HEK293 (cell line): ENCODE measurements at regions not wholly inside any gene's neighbourhood (a gene's known extent, or its start where the extent isn't known, plus 50 kb on each side); places are given as distances from the start of the nearest gene placed in this dataset.

Experiments
- CTCF ChIA-PET: fragments of 350-600 bp; formaldehyde crosslinking; extraction: SDS; loops from one replicate; lab custom pipeline; 2021; ENCODE audit warnings: antibody characterized with exemption; lab: Yijun Ruan, JAX
- POLR2A ChIA-PET: fragments of 300-600 bp; formaldehyde crosslinking; extraction: SDS; loops from one replicate; lab custom pipeline; 2020; ENCODE audit warnings: antibody characterized with exemption, inconsistent platforms; lab: Yijun Ruan, JAX
- H3K27ac ChIP-seq: fragments of 200-500 bp; sonication (Bioruptor generic); 2 replicates; pipeline ENCODE4 v1.5.1; 2014; ENCODE audit warnings: low read depth, low read length, control low read depth, inconsistent platforms; ENCODE audit errors: extremely low read depth
- H3K36me3 ChIP-seq, 2 experiments: fragments of 200-500 bp in 1 of 2; sonication (Bioruptor generic) in 1 of 2; 1 replicate in 1 of 2; 2 replicates in 1 of 2; pipeline ENCODE4 v1.5.1; 2014 to 2017; ENCODE audit warnings: inconsistent platforms in 2 of 2, low read length in 2 of 2; ENCODE audit not compliant: control insufficient read depth in 2 of 2, insufficient read depth in 1 of 2
- H3K4me1 ChIP-seq: fragments of 200-500 bp; sonication (Bioruptor generic); 2 replicates; pipeline ENCODE4 v1.5.1; 2014; ENCODE audit warnings: mild to moderate bottlenecking, low read length, inconsistent platforms; ENCODE audit not compliant: control insufficient read depth, insufficient read depth
- H3K4me3 ChIP-seq: 2 replicates; pipeline ENCODE4 v1.5.1; 2011; ENCODE audit warnings: low read depth, mild to moderate bottlenecking, control low read depth, low read length, moderate library complexity
- H3K9me3 ChIP-seq: fragments of 200-500 bp; sonication (Bioruptor generic); 2 replicates; pipeline ENCODE4 v1.5.1; 2014; ENCODE audit warnings: low read depth, low read length, inconsistent platforms; ENCODE audit not compliant: control insufficient read depth, insufficient read depth
- BCL11B ChIP-seq: fragments of 450-650 bp; formaldehyde crosslinking; IDR thresholded peaks from 2 replicates; pipeline ENCODE4 v1.5.1; 2016; ENCODE audit warnings: low read depth, missing biosample characterization, missing genetic modification characterization
- GFI1B ChIP-seq: fragments of 450-650 bp; formaldehyde crosslinking; IDR thresholded peaks from 2 replicates; pipeline ENCODE4 v1.5.1; 2016; ENCODE audit warnings: missing biosample characterization, missing genetic modification characterization
- GLI4 ChIP-seq: fragments of 450-650 bp; formaldehyde crosslinking; IDR thresholded peaks from 2 replicates; pipeline ENCODE4 v1.5.1; 2016; ENCODE audit warnings: missing biosample characterization, missing genetic modification characterization
- KLF1 ChIP-seq: fragments of 450-650 bp; formaldehyde crosslinking; IDR thresholded peaks from 2 replicates; pipeline ENCODE4 v1.5.1; 2016; ENCODE audit warnings: missing biosample characterization, missing genetic modification characterization
- MEIS1 ChIP-seq: sonication (generic); formaldehyde crosslinking; IDR thresholded peaks from 2 replicates; pipeline ENCODE4 v1.8.1; 2022; ENCODE audit warnings: missing genetic modification reagents, mild to moderate bottlenecking, borderline replicate concordance
- OSR2 ChIP-seq: fragments of 450-650 bp; formaldehyde crosslinking; IDR thresholded peaks from 2 replicates; pipeline ENCODE4 v1.5.1; 2016; ENCODE audit warnings: missing biosample characterization, missing genetic modification characterization
- PRDM6 ChIP-seq: fragments of 450-650 bp; formaldehyde crosslinking; IDR thresholded peaks from 2 replicates; pipeline ENCODE4 v1.5.1; 2017; ENCODE audit warnings: missing biosample characterization, missing genetic modification characterization
- RBAK ChIP-seq: fragments of 450-650 bp; formaldehyde crosslinking; IDR thresholded peaks from 2 replicates; pipeline ENCODE4 v1.5.1; 2016; ENCODE audit warnings: missing biosample characterization, missing genetic modification characterization
- SETDB1 ChIP-seq: IDR thresholded peaks from one replicate; pipeline ENCODE4 v1.6.1; 2017; ENCODE audit warnings: mild to moderate bottlenecking, low read length, moderate library complexity, mixed read lengths; ENCODE audit not compliant: insufficient read length
- SP3 ChIP-seq: fragments of 450-650 bp; formaldehyde crosslinking; IDR thresholded peaks from 2 replicates; pipeline ENCODE4 v1.5.1; 2016; ENCODE audit warnings: missing biosample characterization, missing genetic modification characterization
- YY2 ChIP-seq: fragments of 450-650 bp; formaldehyde crosslinking; IDR thresholded peaks from 2 replicates; pipeline ENCODE4 v1.5.1; 2016; ENCODE audit warnings: missing biosample characterization, missing genetic modification characterization
- ZBTB10 ChIP-seq: fragments of 450-650 bp; formaldehyde crosslinking; IDR thresholded peaks from 2 replicates; pipeline ENCODE4 v1.5.1; 2016; ENCODE audit warnings: missing biosample characterization, missing genetic modification characterization
- ZBTB8A ChIP-seq: fragments of 450-650 bp; formaldehyde crosslinking; IDR thresholded peaks from 2 replicates; pipeline ENCODE4 v1.5.1; 2016; ENCODE audit warnings: missing biosample characterization, missing genetic modification characterization
- ZFP41 ChIP-seq: fragments of 450-650 bp; formaldehyde crosslinking; IDR thresholded peaks from 2 replicates; pipeline ENCODE4 v1.5.1; 2016; ENCODE audit warnings: missing biosample characterization, missing genetic modification characterization, borderline replicate concordance
- ZNF169 ChIP-seq: fragments of 450-650 bp; formaldehyde crosslinking; IDR thresholded peaks from 2 replicates; pipeline ENCODE4 v1.5.1; 2016; ENCODE audit warnings: missing biosample characterization, missing genetic modification characterization
- ZNF221 ChIP-seq: fragments of 450-650 bp; formaldehyde crosslinking; IDR thresholded peaks from 2 replicates; pipeline ENCODE4 v1.5.1; 2017; ENCODE audit warnings: missing biosample characterization, missing genetic modification characterization, borderline replicate concordance
- ZNF223 ChIP-seq: fragments of 450-650 bp; formaldehyde crosslinking; IDR thresholded peaks from 2 replicates; pipeline ENCODE4 v1.5.1; 2016; ENCODE audit warnings: missing biosample characterization, missing genetic modification characterization
- ZNF248 ChIP-seq: fragments of 450-650 bp; formaldehyde crosslinking; IDR thresholded peaks from 2 replicates; pipeline ENCODE4 v1.5.1; 2017; ENCODE audit warnings: missing biosample characterization, missing genetic modification characterization
- ZNF266 ChIP-seq: fragments of 450-650 bp; formaldehyde crosslinking; IDR thresholded peaks from 2 replicates; pipeline ENCODE4 v1.5.1; 2016; ENCODE audit warnings: missing biosample characterization, missing genetic modification characterization, low read depth
- ZNF324 ChIP-seq: fragments of 450-650 bp; formaldehyde crosslinking; IDR thresholded peaks from 2 replicates; pipeline ENCODE4 v1.5.1; 2016; ENCODE audit warnings: missing biosample characterization, missing genetic modification characterization
- ZNF37A ChIP-seq: fragments of 450-650 bp; IDR thresholded peaks from 2 replicates; pipeline ENCODE4 v1.5.1; 2018; ENCODE audit warnings: missing biosample characterization, missing genetic modification characterization
- ZNF416 ChIP-seq: fragments of 450-650 bp; formaldehyde crosslinking; IDR thresholded peaks from 2 replicates; pipeline ENCODE4 v1.5.1; 2016; ENCODE audit warnings: missing biosample characterization, missing genetic modification characterization
- ZNF513 ChIP-seq: fragments of 450-650 bp; IDR thresholded peaks from 2 replicates; pipeline ENCODE4 v1.5.1; 2018; ENCODE audit warnings: missing biosample characterization, missing genetic modification characterization
- ZNF530 ChIP-seq: fragments of 450-650 bp; formaldehyde crosslinking; IDR thresholded peaks from 2 replicates; pipeline ENCODE4 v1.5.1; 2016; ENCODE audit warnings: low read depth, missing biosample characterization, missing genetic modification characterization
- ZNF548 ChIP-seq: fragments of 450-650 bp; formaldehyde crosslinking; IDR thresholded peaks from 2 replicates; pipeline ENCODE4 v1.5.1; 2016; ENCODE audit warnings: missing biosample characterization, missing genetic modification characterization
- ZNF555 ChIP-seq: fragments of 450-650 bp; formaldehyde crosslinking; conservative IDR thresholded peaks from 2 replicates; pipeline ENCODE4 v1.5.1; 2017; ENCODE audit warnings: missing biosample characterization, mild to moderate bottlenecking, missing genetic modification characterization, inconsistent platforms
- ZNF585B ChIP-seq: fragments of 450-650 bp; formaldehyde crosslinking; IDR thresholded peaks from 2 replicates; pipeline ENCODE4 v1.5.1; 2016; ENCODE audit warnings: missing biosample characterization, missing genetic modification characterization
- ZNF747 ChIP-seq: fragments of 450-650 bp; formaldehyde crosslinking; IDR thresholded peaks from 2 replicates; pipeline ENCODE4 v1.5.1; 2016; ENCODE audit warnings: missing biosample characterization, missing genetic modification characterization
- ZSCAN18 ChIP-seq: fragments of 450-650 bp; formaldehyde crosslinking; IDR thresholded peaks from 2 replicates; pipeline ENCODE4 v1.5.1; 2016; ENCODE audit warnings: missing biosample characterization, missing genetic modification characterization
- ZSCAN4 ChIP-seq: fragments of 450-650 bp; formaldehyde crosslinking; IDR thresholded peaks from 2 replicates; pipeline ENCODE4 v1.5.1; 2017; ENCODE audit warnings: missing biosample characterization, missing genetic modification characterization

GRCh38 chr15:62250978-62251377 lies 85.9 kb upstream of the C2CD4B start:
- TF ChIP-seq ZNF530 (tag by site-specific recombination) (no peak), KLF1 (no peak), GLI4 (no peak), ZNF324 (tag by site-specific recombination) (no peak), MEIS1 (CRISPR knock-in tag) (no peak), ZFP41 (no peak), PRDM6 (tag by site-specific recombination) (no peak), ZBTB8A (tag by site-specific recombination) (no peak), ZNF37A (tag by site-specific recombination) (no peak), ZNF513 (no peak), ZNF223 (no peak), ZBTB10 (tag by site-specific recombination) (no peak), ZNF221 (tag by site-specific recombination) (no peak), OSR2 (no peak), SETDB1 (no peak), ZNF548 (tag by site-specific recombination) (no peak), BCL11B (tag by site-specific recombination) (no peak), ZNF266 (tag by site-specific recombination) (no peak)
- Histone ChIP-seq H3K9me3 (no peaks in the 10 kb centered on the region), H3K4me3 (no peak overlapping the region), H3K27ac (no peak overlapping the region), H3K4me1 (no peaks in the 10 kb centered on the region; the same call in 1 of the 2 replicates), H3K36me3 (no peaks in the 10 kb centered on the region)
- ChIA-PET CTCF (interaction anchor here (0.6 kb wide), 2 partner anchors 342 to 1272 kb away, joined by 3 read pairs; no protein-coding TSS in a partner anchor), POLR2A (no interaction called here)

GRCh38 chr15:62253294-62253693 lies 88.2 kb upstream of the C2CD4B start:
- Histone ChIP-seq H3K27ac (no peak overlapping the region), H3K36me3 (no peaks in the 10 kb centered on the region), H3K4me1 (no peaks in the 10 kb centered on the region; the same call in 1 of the 2 replicates), H3K9me3 (no peaks in the 10 kb centered on the region), H3K4me3 (no peak overlapping the region)
- ChIA-PET POLR2A (no interaction called here), CTCF (interaction anchor here (0.9 to 3.0 kb wide), 12 partner anchors 9 to 380 kb away, joined by 3 to 10 read pairs (median 5); no protein-coding TSS in a partner anchor)
- no peak for TF ChIP-seq ZSCAN18
- no peak for TF ChIP-seq ZNF221 (tag by site-specific recombination)
- no peak for TF ChIP-seq YY2 (tag by site-specific recombination)
- TF ChIP-seq ZNF747 = no peak
- no peak for TF ChIP-seq SP3 (tag by site-specific recombination)
- TF ChIP-seq GFI1B (tag by site-specific recombination) = no peak
- TF ChIP-seq ZNF169 (tag by site-specific recombination) = no peak
- no peak for TF ChIP-seq ZNF416 (tag by site-specific recombination)
- no peak for TF ChIP-seq ZNF248 (tag by site-specific recombination)
- no peak for TF ChIP-seq ZNF585B (tag by site-specific recombination)
- no peak for TF ChIP-seq MEIS1 (CRISPR knock-in tag)
- no peak for TF ChIP-seq ZNF555
- TF ChIP-seq RBAK (tag by site-specific recombination) = no peak
- TF ChIP-seq ZSCAN4 (tag by site-specific recombination) = no peak
